OCI-LY7 (cell line): ENCODE measurements at regions not wholly inside any gene's neighbourhood (a gene's known extent, or its start where the extent isn't known, plus 50 kb on each side); places are given as distances from the start of the nearest gene placed in this dataset.

Experiments
- BruUV-seq: library from RNA; stranded (reverse); fragments of 400-500 nt; replicated peaks from 2 replicates; lab custom pipeline; 2021; lab: Mats Ljungman, UMichigan
- CTCF ChIA-PET: fragments of 300-600 bp; sonication (Branson Sonifier 250); formaldehyde crosslinking; loops from one replicate; lab custom pipeline; 2022; ENCODE audit warnings: antibody characterized with exemption; ENCODE audit not compliant: unreplicated experiment; lab: Charles Lee
- POLR2A ChIA-PET: fragments of 300-600 bp; sonication (Branson Sonifier 250); formaldehyde crosslinking; loops from one replicate; lab custom pipeline; 2022; ENCODE audit warnings: antibody characterized with exemption; lab: Charles Lee
- DNase-seq: peaks from one replicate; pipeline ENCODE4 v3.0.0-alpha.2; 2015; ENCODE audit warnings: low spot score
- H2AFZ ChIP-seq: fragments of 200-600 bp; sonication (generic), shearing (Covaris generic); 2 replicates; pipeline ENCODE4 v1.6.1; 2014; ENCODE audit warnings: mild to moderate bottlenecking, antibody characterized with exemption, low read length, moderate library complexity
- H3K27ac ChIP-seq: fragments of 200-600 bp; sonication (generic); 2 replicates; pipeline ENCODE4 v1.5.1; 2014; ENCODE audit warnings: mixed run types, low read depth, mild to moderate bottlenecking, moderate library complexity, low read length, inconsistent platforms; ENCODE audit not compliant: poor library complexity, severe bottlenecking
- H3K36me3 ChIP-seq: fragments of 200-600 bp; sonication (generic); 2 replicates; pipeline ENCODE4 v1.6.1; 2014; ENCODE audit warnings: mild to moderate bottlenecking, antibody characterized with exemption, low read length, moderate library complexity, mixed read lengths; ENCODE audit not compliant: insufficient read depth
- H3K4me1 ChIP-seq: fragments of 200-600 bp; sonication (generic); 2 replicates; pipeline ENCODE4 v1.5.1; 2014; ENCODE audit warnings: mild to moderate bottlenecking, low read length; ENCODE audit not compliant: insufficient read depth, poor library complexity, severe bottlenecking
- H3K4me2 ChIP-seq: fragments of 200-600 bp; sonication (generic); 2 replicates; pipeline ENCODE4 v1.6.1; 2014; ENCODE audit warnings: mild to moderate bottlenecking, low read length
- H3K4me3 ChIP-seq: fragments of 200-600 bp; sonication (generic); 2 replicates; pipeline ENCODE4 v1.5.1; 2014; ENCODE audit warnings: mild to moderate bottlenecking, low read depth, low read length; ENCODE audit not compliant: poor library complexity, severe bottlenecking
- H3K79me2 ChIP-seq: fragments of 200-600 bp; sonication (generic); 2 replicates; pipeline ENCODE4 v1.6.1; 2016; ENCODE audit warnings: low read depth, mild to moderate bottlenecking, low read length, moderate library complexity, mixed read lengths; ENCODE audit not compliant: insufficient read depth
- H3K9me2 ChIP-seq: fragments of 200-600 bp; sonication (generic); 2 replicates; pipeline ENCODE4 v1.6.1; 2016; ENCODE audit warnings: mild to moderate bottlenecking, low read length, mixed read lengths; ENCODE audit not compliant: insufficient read depth
- H3K9me3 ChIP-seq: fragments of 200-600 bp; sonication (generic); 2 replicates; pipeline ENCODE4 v1.6.1; 2014; ENCODE audit warnings: mild to moderate bottlenecking, mixed run types, low read length, mixed read lengths
- H4K20me1 ChIP-seq: fragments of 200-600 bp; sonication (generic); 2 replicates; pipeline ENCODE4 v1.6.1; 2014; ENCODE audit warnings: mild to moderate bottlenecking, antibody characterized with exemption, low read length, moderate library complexity, mixed read lengths; ENCODE audit not compliant: insufficient read depth
- CTCF ChIP-seq: fragments of 200-600 bp; sonication (generic); conservative IDR thresholded peaks from 2 replicates; pipeline ENCODE4 v1.5.1; 2014; ENCODE audit warnings: mild to moderate bottlenecking, antibody characterized with exemption, low read length, moderate library complexity, mixed read lengths
- EZH2phosphoT487 ChIP-seq: fragments of 200-600 bp; sonication (generic); IDR thresholded peaks from 2 replicates; pipeline ENCODE4 v1.6.1; 2018; ENCODE audit warnings: low read depth, borderline replicate concordance, mild to moderate bottlenecking, mixed run types, antibody characterized with exemption, low read length, moderate library complexity, mixed read lengths
- intact Hi-C: fragments of 100-400 bp; cut with micrococcal nuclease; formaldehyde crosslinking; loops from one replicate; pipeline ENCODE4 v1.10.0; 2022; ENCODE audit not compliant: unreplicated experiment

DNA sequence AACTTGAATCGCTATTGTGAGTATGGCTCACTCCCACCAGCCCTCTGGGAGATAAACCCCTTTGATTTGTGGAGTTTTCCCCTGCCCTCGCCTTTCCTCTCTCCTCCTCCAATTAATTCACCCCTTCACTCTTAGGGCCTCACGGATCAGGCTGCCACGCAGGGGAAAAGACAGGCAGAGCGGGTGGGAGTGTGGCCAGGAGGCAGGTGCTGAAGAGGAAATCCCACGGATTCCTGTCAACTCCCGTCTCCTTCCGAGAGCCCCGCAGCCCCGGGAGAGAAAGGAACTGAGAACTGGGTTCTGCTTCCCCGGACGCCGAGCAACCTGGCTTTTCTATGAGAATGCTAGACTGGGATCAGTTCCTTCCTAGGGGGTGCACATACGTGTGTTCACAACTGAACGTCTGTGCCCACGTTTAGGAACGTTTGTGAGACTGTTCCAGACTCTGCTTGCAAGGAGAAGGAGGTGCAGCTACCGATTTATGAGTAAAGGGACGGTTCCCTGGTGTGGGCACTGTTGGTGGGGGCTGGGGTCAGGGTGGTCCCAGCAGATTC is 314.5 kb upstream of the TLE4 start:
- Histone ChIP-seq H3K9me2 (no peaks in the 10 kb centered on the region), H3K27ac (no peak overlapping the region), H4K20me1 (no peaks in the 10 kb centered on the region), H3K36me3 (no peaks in the 10 kb centered on the region), H3K4me2 (no peak overlapping the region), H2AFZ (no peak overlapping the region), H3K9me3 (no peaks in the 10 kb centered on the region), H3K4me1 (no peaks in the 10 kb centered on the region), H3K4me3 (no peak overlapping the region), H3K79me2 (no peaks in the 10 kb centered on the region)
- intact Hi-C loops: no loop called here
- POLR2A ChIA-PET: interaction anchor here (0.6 kb wide), 1 partner anchor 23 kb away, joined by 4 read pairs; no protein-coding TSS in a partner anchor
- CTCF ChIA-PET: no interaction called here
- BruUV-seq: no TSS peak
- TF ChIP-seq EZH2phosphoT487 (no peak), CTCF (no peak)
- DNase-seq: no peak

GRCh38 chr9:79257790-79258351 is 313.9 kb upstream of the TLE4 start:
- Histone ChIP-seq H3K9me3 (no peaks in the 10 kb centered on the region), H3K4me1 (no peaks in the 10 kb centered on the region), H3K36me3 (no peaks in the 10 kb centered on the region), H3K79me2 (no peaks in the 10 kb centered on the region), H2AFZ (no peak overlapping the region), H3K9me2 (no peaks in the 10 kb centered on the region), H4K20me1 (no peaks in the 10 kb centered on the region), H3K4me2 (no peak overlapping the region), H3K27ac (no peak overlapping the region), H3K4me3 (no peak overlapping the region)
- CTCF ChIA-PET: no interaction called here
- TF ChIP-seq EZH2phosphoT487 (no peak), CTCF (no peak)
- BruUV-seq: no TSS peak
- POLR2A ChIA-PET: interaction anchor here (0.6 kb wide), 1 partner anchor 23 kb away, joined by 4 read pairs; no protein-coding TSS in a partner anchor
- no peak for DNase-seq
- intact Hi-C loops: no loop called here

DNA sequence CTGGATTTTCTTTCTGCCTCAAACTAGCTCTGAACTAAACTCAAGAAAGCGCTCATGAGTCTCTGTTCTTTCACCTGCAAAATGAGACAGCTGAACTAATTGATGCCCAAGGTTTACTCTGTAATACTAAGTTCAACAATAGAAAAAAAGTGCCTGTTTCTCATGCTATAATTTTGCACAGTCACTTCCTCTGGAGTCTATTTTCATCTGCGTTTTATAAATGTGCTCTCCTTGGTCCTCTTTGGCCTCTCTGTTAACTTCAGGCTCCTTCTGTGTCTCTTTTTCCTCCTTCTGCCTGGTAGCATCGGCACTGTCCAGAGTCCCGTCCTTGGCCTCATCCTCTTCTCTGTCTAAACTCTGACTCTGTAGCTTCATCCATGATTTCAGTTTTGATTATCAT is 311.9 kb upstream of the TLE4 start:
- intact Hi-C loops: no loop called here
- Histone ChIP-seq H3K9me2 (no peaks in the 10 kb centered on the region), H3K4me1 (no peaks in the 10 kb centered on the region), H3K4me2 (no peak overlapping the region), H3K27ac (no peak overlapping the region), H3K36me3 (no peaks in the 10 kb centered on the region), H3K9me3 (no peaks in the 10 kb centered on the region), H2AFZ (no peak overlapping the region), H4K20me1 (no peaks in the 10 kb centered on the region), H3K4me3 (no peak overlapping the region), H3K79me2 (no peaks in the 10 kb centered on the region)
- DNase-seq: no peak
- ChIA-PET POLR2A (interaction anchor here (0.5 kb wide), 1 partner anchor 711 kb away, joined by 3 read pairs; no protein-coding TSS in a partner anchor), CTCF (no interaction called here)
- TF ChIP-seq EZH2phosphoT487 (no peak), CTCF (no peak)
- no TSS peak for BruUV-seq
